Activated T-cell treated with anti-CD3 and anti-CD28 coated beads, Interleukin-2, amount 50 U/mL, for 72 hours (primary cell): ENCODE measurements at regions not wholly inside any gene's neighbourhood (a gene's known extent, or its start where the extent isn't known, plus 50 kb on each side); places are given as distances from the start of the nearest gene placed in this dataset.

Source experiments
- ATAC-seq, 2 donors: fragments of 150-1000 bp; cut with Tn5 transposase; replicated peaks in 1 of 2; 2 replicates each; pipeline ENCODE4 v1.10.0; 2021; ENCODE audit warnings: moderate library complexity in 2 of 2, mild to moderate bottlenecking in 1 of 2
- DNase-seq, 2 donors: peaks; one replicate each; pipeline ENCODE4 v3.0.0; 2021 to 2022; ENCODE audit warnings: mixed read lengths in 1 of 2
- H3K27ac Mint-ChIP-seq: one replicate; pipeline ENCODE4 v1.8.0; 2022; ENCODE audit warnings: mild to moderate bottlenecking, moderate library complexity, mixed read lengths
- H3K27me3 Mint-ChIP-seq: one replicate; pipeline ENCODE4 v1.8.0; 2022; ENCODE audit warnings: low read depth, mixed read lengths
- H3K36me3 Mint-ChIP-seq, 2 donors: one replicate each; pipeline ENCODE4 v1.8.0; 2022; ENCODE audit warnings: mixed read lengths in 2 of 2, mild to moderate bottlenecking in 1 of 2; ENCODE audit not compliant: insufficient read depth in 2 of 2
- H3K4me1 Mint-ChIP-seq: one replicate; pipeline ENCODE4 v1.8.0; 2022; ENCODE audit warnings: low read depth, mixed read lengths
- H3K4me3 Mint-ChIP-seq, 2 donors: one replicate each; pipeline ENCODE4 v1.8.0; 2022; ENCODE audit warnings: mild to moderate bottlenecking in 2 of 2, mixed read lengths in 2 of 2, moderate library complexity in 2 of 2
- H3K9me3 Mint-ChIP-seq, 2 donors: one replicate each; pipeline ENCODE4 v1.8.0; 2022; ENCODE audit warnings: mixed read lengths in 2 of 2

DNA sequence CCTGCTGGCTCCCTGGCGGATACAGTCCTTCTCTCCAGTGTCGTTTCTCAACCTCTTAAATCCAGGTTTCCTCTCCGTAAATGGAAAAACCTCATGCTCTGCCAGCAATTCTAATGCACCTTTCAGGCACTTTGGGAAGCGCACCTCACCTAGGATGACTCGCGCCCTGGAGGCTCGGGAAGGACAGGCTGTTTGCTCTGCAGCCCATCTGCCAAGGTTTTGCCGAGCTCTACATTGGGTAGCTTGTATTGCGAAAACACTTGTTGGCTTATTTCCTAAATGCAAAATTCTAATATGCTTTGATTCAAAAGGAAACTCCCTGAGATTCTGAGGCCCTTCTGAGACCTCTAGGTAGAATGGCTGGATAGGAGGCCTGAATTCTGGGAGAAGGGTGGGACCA, 102.6 kb upstream of the MLN start:
- Mint-ChIP-seq H3K4me1 (peaks cover 50% of the 10 kb centered on the region), H3K27me3 (no peaks in the 10 kb centered on the region), H3K4me3 (no peak overlapping the region), H3K27ac (no peak overlapping the region), H3K9me3 (no peaks in the 10 kb centered on the region), H3K36me3 (no peaks in the 10 kb centered on the region)
- DNase-seq (no peak), ATAC-seq (no peak)

DNA sequence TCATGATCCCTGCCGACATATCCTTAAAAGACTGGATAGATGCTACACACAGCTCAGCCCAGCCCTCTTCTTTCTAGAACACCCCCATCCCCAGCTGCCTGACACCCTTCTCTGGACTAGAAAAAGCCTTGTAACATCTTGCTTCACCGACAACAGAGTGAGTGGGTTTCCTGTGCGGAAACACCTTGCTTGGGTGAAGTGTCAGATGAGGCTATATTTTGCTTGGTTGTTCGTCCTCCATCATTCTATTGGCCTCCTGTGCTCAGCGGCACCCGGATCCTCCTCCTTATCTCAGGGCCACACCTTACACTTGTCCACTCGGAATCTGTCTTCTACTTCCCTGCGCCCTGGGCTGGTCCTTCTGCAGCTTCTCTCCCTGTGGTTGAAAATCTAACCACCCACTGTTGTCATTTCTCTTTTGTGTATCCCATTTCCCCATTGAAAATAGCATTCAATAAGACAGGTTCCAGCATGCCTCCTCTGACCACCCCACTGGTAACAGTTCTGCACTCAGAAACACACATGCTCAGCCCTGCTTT, 101.3 kb upstream of the MLN start:
- ATAC-seq: peak; percentile 29 to 55
- peak overlapping the region; percentile 8 for H3K27ac Mint-ChIP-seq
- H3K36me3 Mint-ChIP-seq: no peaks in the 10 kb centered on the region
- H3K27me3 Mint-ChIP-seq: no peaks in the 10 kb centered on the region
- peaks cover 53% of the 10 kb centered on the region for H3K4me1 Mint-ChIP-seq
- peak; percentile 24 to 35 for DNase-seq
- no peaks in the 10 kb centered on the region for H3K9me3 Mint-ChIP-seq
- H3K4me3 Mint-ChIP-seq: peak overlapping the region; percentile 43 to 70

DNA sequence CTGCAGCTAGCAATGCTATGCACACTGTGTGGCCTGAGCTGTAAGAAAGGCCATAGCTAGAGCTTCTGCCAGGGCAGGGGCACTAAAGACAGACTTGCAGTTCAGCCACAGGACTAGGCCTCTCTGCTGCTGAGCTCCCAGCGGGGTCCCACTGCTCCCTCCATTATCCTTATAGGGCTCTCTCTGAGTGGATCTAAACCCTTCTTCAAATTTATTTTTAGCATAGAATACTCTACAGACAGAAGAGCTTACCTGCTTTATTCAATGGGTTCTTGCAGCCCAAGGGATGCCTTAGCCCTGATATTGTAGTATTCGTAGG, 100.9 kb upstream of the MLN start:
- H3K36me3 Mint-ChIP-seq: no peaks in the 10 kb centered on the region
- no peaks in the 10 kb centered on the region for H3K9me3 Mint-ChIP-seq
- no peak for DNase-seq
- peak in 1 of 2 donors; percentile 27 for ATAC-seq
- H3K4me1 Mint-ChIP-seq: peaks cover 53% of the 10 kb centered on the region
- H3K27ac Mint-ChIP-seq: peak overlapping the region; percentile 8
- H3K27me3 Mint-ChIP-seq: no peaks in the 10 kb centered on the region
- peak overlapping the region; percentile 43 to 70 for H3K4me3 Mint-ChIP-seq

DNA sequence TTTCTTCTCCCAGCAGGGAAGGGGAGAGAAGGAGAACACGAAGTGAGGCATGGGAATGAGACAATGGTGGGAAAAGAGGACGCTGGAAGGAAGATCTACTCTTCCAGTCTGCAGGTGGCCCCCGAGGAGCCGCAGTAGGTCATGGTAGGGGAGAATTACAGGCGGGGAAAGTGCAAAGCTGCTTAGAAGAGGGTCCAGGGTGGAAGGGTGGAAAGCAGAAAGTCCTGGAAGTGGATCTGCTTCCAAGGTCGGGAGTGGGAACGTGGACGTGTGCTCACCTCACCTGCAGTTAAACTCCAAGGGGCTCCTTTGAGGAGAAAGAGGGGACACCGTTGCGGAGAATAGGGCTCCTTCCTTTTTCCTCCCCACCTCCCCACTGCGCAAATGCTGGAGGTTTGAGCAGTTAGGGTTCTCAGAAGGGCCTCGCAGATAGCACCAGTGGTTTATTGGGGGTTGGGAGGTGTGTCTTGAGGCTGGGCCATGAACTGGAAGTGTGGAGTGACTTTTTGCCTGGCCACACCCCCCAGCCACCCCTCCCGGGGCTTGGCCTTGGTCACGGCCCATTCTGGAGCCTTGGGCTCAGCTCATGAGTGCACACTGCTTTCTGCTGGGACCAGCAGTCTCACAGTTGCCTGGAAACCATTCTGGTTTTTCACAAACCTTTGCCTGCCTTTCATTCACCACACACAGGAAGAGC, 100.4 kb upstream of the MLN start:
- H3K27me3 Mint-ChIP-seq: no peaks in the 10 kb centered on the region
- DNase-seq (peak; percentile 80 to 82), ATAC-seq (peak; percentile 92 to 94)
- peaks cover 53% of the 10 kb centered on the region for H3K4me1 Mint-ChIP-seq
- H3K4me3 Mint-ChIP-seq: peak overlapping the region; percentile 43 to 70
- H3K9me3 Mint-ChIP-seq: no peaks in the 10 kb centered on the region
- H3K36me3 Mint-ChIP-seq: no peaks in the 10 kb centered on the region
- peak overlapping the region; percentile 19 for H3K27ac Mint-ChIP-seq

DNA sequence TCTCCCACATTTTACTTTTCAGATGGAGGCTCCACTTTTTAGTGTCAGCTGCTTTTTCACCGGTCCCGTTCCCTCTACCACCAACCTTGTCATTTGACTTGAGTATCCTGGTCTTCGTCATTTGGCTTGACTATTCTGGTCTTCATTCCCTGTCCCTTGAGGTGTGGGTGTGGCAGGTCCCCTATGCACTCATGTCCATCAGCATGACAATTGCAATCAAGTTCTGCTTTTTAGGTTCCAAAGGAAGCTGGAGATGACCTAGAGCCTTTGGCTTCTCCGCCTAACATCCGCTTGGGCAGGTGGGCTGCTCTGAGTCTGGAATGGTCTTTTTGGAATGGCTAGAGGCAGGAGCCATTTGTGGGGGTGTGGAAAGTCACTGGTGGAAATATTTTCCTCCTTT, 99.8 kb upstream of the MLN start:
- Mint-ChIP-seq H3K27ac (peak overlapping the region; percentile 19), H3K27me3 (no peaks in the 10 kb centered on the region), H3K4me3 (peak overlapping the region; percentile 43 to 70), H3K36me3 (no peaks in the 10 kb centered on the region), H3K4me1 (peaks cover 53% of the 10 kb centered on the region), H3K9me3 (no peaks in the 10 kb centered on the region)
- ATAC-seq: no peak
- DNase-seq: no peak

DNA sequence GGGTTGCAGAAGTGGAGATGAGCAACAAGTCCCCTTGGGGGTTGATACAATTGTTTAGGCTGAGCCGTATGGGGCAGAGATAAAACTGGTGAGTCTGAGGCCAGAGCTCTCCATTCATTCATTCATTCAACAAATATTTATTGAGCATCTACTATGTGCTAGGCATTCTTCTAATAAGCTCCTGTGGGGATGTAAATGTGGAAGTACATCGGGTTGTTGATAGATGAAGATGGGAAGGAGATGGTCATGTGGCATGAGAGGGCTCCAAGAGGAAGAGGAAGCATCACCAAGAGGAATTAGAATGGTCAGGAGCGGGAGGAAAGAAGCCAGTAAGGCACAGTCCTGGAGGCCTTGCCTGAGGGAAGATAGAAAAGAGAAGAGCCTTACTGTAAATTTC, 98.7 kb upstream of the MLN start:
- peaks cover 49% of the 10 kb centered on the region for H3K4me1 Mint-ChIP-seq
- no peaks in the 10 kb centered on the region for H3K27me3 Mint-ChIP-seq
- H3K9me3 Mint-ChIP-seq: no peaks in the 10 kb centered on the region
- no peak overlapping the region for H3K27ac Mint-ChIP-seq
- no peak overlapping the region for H3K4me3 Mint-ChIP-seq
- DNase-seq (no peak), ATAC-seq (no peak)
- no peaks in the 10 kb centered on the region for H3K36me3 Mint-ChIP-seq

DNA sequence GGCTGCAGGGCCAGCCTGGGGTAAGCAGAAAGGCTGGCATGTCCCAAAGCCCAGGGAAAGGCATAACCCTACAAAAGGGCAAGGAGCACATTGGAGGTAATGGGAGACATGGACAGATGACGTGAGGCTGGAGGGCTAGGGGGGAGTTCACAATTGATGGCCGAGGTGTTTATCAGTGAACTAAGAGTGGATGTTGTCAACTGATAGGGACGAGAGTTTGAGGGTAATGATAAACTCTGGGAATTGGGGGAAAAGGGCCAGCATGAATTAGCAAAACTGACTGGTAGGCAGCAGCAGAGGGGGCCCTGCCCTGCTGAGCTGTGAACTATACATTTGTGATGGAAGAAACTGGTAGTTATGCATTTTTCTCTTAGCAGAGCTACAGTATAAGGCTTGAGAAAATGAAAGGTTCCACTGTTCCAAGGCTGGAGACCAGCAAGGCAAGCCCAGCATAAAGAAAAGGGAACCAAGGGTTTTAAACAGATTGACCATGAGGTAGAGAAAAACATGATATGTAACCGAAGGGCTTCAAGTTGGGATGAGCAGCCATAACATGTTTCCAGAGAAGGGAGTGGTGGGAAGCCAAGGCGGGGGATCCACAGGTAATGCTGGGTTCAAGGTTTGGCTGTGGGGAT, 98.1 kb upstream of the MLN start:
- Mint-ChIP-seq H3K27ac (no peak overlapping the region), H3K27me3 (no peaks in the 10 kb centered on the region), H3K4me3 (no peak overlapping the region), H3K9me3 (no peaks in the 10 kb centered on the region), H3K4me1 (peaks cover 48% of the 10 kb centered on the region), H3K36me3 (no peaks in the 10 kb centered on the region)
- ATAC-seq: no peak
- no peak for DNase-seq

DNA sequence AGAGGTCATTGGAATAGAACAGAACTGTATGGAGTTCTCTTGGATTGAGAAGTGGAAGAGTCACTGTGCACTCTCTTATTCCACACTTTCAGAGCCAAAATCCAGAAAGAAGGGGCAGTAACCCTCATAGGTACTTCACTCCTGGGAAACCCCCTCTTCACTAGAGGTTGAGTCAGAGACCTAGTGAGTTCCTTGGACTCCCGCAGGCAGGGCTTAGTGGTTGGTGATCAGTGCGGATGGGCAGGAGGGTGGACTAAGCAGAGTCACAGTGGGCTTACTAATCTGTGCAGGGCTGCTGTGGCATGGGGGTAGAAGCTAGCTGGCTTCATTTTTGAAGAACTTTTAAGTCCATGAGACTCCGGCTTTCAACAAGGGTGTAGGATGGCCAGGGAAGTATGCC, 95.0 kb upstream of the MLN start:
- Mint-ChIP-seq H3K9me3 (no peaks in the 10 kb centered on the region), H3K4me3 (no peak overlapping the region), H3K4me1 (peaks cover 48% of the 10 kb centered on the region), H3K27ac (no peak overlapping the region), H3K27me3 (no peaks in the 10 kb centered on the region), H3K36me3 (no peaks in the 10 kb centered on the region)
- ATAC-seq (no peak), DNase-seq (no peak)

DNA sequence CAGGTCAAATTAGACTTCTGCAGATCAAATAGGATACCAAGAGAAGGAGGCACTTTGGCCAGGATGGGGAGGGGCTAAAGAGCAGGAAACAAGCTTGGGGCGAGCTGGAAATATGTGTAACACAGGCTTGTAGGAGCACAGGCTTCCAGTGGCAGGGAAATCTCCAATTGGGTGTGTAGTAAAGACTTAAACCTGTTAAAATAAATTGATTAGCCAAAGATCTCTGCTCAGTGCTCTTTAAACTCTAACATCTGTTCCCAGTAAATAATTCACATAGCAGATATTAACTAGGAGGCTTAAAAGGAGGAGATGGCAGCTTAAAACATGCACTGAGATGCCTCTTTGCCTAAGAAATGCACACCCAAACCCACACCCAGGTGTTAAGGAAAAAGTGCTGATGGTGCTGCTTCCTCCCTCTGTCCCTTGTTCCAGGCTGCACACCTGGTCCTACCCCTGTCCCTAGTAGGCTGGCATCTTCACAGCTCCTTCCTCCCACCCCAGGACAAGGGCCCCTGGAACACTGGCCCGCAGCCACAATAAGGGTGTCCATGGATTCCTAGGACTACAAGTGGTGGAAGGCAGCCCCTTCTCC, 93.5 kb upstream of the MLN start:
- H3K4me3 Mint-ChIP-seq: no peak overlapping the region
- H3K27me3 Mint-ChIP-seq: no peaks in the 10 kb centered on the region
- DNase-seq: no peak
- H3K36me3 Mint-ChIP-seq: no peaks in the 10 kb centered on the region
- ATAC-seq: no peak
- no peak overlapping the region for H3K27ac Mint-ChIP-seq
- H3K9me3 Mint-ChIP-seq: no peaks in the 10 kb centered on the region
- H3K4me1 Mint-ChIP-seq: peaks cover 47% of the 10 kb centered on the region

DNA sequence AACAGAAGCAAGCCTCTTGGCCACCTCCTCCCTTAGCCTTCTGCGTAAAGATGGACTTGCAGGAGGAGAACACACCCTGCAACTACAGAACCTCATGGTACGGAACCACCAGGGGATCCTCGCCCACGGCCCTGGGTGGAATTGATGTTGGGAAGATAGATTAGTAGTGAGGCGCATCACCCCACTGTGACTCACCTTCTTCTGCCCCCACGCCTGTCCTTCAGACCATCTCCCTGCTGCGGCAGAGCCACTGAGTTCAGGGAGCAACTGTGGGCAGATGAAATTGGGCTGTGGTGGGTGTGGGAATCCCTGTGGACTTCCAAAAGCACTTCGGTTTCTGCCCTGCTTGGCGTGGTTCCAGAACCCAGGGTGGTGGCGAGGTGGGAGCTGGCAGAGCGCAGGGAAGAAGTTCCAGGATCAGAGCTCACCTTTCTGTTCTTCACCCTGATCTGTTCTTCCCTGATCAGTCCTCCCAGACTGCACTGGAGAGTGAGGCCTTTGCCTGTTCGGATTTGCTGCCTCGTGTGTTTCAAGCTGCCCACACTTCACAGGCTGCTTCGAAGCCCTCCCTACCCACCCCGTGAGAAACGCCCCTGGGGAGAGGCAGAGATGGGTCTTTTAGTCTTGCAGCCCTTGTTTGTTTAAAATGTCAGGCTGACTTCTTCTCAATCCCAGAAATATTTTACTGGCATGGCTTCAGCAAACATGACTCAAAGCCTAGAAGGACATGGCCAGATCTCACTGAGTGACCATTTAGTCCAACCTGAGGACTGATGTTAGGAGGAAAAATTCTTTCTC, 92.8 kb upstream of the MLN start:
- Mint-ChIP-seq H3K27me3 (no peaks in the 10 kb centered on the region), H3K36me3 (no peaks in the 10 kb centered on the region), H3K9me3 (no peaks in the 10 kb centered on the region), H3K4me1 (peaks cover 47% of the 10 kb centered on the region), H3K27ac (no peak overlapping the region), H3K4me3 (peak overlapping the region in 1 of 2 donors; percentile 24)
- peak; percentile 27 to 28 for ATAC-seq
- peak in 1 of 2 donors; percentile 31 for DNase-seq

DNA sequence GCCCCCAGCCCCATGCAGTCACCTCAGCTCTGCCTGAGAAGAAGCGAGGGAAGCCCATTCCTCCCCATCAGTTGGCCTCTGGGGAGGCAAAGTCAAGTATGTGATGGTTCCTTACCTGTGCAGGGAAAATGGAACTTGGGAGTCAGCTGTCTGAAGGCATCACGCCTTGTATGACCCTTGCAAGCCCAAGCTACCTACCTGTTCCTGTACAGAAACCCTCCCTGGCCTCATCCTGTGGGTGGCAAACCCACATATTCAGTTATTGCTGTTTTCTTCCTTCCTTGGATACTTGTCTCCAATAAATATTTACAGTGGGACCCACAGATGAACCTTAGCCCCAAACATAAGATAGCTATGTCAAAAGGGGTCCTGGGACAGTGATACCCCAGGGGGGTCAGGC, 92.2 kb upstream of the MLN start:
- Mint-ChIP-seq H3K9me3 (no peaks in the 10 kb centered on the region), H3K27ac (no peak overlapping the region), H3K4me1 (peaks cover 42% of the 10 kb centered on the region), H3K36me3 (no peaks in the 10 kb centered on the region), H3K4me3 (peak overlapping the region in 1 of 2 donors; percentile 73), H3K27me3 (no peaks in the 10 kb centered on the region)
- ATAC-seq (peak in 1 of 2 donors; percentile 21), DNase-seq (no peak)

DNA sequence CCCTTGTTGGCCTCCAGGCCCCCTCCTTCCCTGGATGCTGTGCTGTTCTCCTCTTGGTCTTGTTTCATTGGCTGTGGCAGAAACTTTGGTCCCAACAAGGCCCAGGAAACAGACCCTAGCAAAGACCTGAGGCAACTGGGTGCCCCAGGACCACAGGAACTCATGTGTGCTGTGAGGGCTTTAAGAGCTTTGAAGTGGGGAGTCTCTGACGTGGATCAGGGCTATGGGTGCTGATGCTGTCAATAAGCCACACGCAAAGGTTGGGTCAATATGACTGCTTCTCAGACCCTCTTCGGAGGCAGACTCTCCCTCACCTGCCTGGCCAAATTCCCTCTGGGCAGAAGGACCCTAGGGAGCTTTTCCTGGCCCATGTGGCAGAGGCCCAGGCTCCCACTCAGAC, 91.5 kb upstream of the MLN start:
- Mint-ChIP-seq H3K4me3 (peak overlapping the region; percentile 72 to 73), H3K27ac (no peak overlapping the region)

DNA sequence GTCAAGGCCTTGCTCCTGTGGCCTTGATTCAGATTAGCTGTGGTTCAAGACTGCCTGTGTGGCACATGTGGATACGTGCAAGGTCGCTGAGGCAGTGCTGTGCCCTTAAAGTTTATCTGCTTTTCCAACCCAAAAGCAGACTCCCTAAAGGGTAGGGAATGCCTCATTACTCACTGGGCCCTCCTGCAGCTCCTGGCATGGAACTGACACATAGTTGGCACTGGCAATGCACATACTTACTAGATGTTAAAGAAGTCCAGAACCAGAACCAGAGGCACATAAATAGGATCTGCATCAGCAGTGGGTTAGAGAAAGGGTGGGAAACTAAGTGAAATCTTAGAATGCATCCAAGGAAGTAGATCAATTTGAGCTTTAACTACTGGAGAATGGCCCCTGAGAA, 90.6 kb upstream of the MLN start:
- H3K36me3 Mint-ChIP-seq: no peaks in the 10 kb centered on the region
- peaks cover 42% of the 10 kb centered on the region for H3K4me1 Mint-ChIP-seq
- H3K27me3 Mint-ChIP-seq: no peaks in the 10 kb centered on the region
- H3K9me3 Mint-ChIP-seq: no peaks in the 10 kb centered on the region
- no peak for ATAC-seq
- no peak overlapping the region for H3K4me3 Mint-ChIP-seq
- no peak overlapping the region for H3K27ac Mint-ChIP-seq
- no peak for DNase-seq

More for the DNA sequence above, 91.5 kb upstream of the MLN start:
- no peaks in the 10 kb centered on the region for H3K9me3 Mint-ChIP-seq
- H3K4me1 Mint-ChIP-seq: peaks cover 42% of the 10 kb centered on the region
- H3K36me3 Mint-ChIP-seq: no peaks in the 10 kb centered on the region
- DNase-seq: peak; percentile 59 to 66
- no peaks in the 10 kb centered on the region for H3K27me3 Mint-ChIP-seq
- peak; percentile 95 to 97 for ATAC-seq
